HEK293 (cell line): ENCODE measurements at regions not wholly inside any gene's neighbourhood (a gene's known extent, or its start where the extent isn't known, plus 50 kb on each side); places are given as distances from the start of the nearest gene placed in this dataset.

Experiments used
- YY1 ChIP-seq: fragments of 450-650 bp; formaldehyde crosslinking; IDR thresholded peaks from 2 replicates; pipeline ENCODE4 v1.5.1; 2018; ENCODE audit warnings: missing biosample characterization, missing genetic modification characterization
- ZBTB8A ChIP-seq: fragments of 450-650 bp; formaldehyde crosslinking; IDR thresholded peaks from 2 replicates; pipeline ENCODE4 v1.5.1; 2016; ENCODE audit warnings: missing biosample characterization, missing genetic modification characterization
- TF ChIP-seq, protein P1 (sequence below): fragments of 450-650 bp; formaldehyde crosslinking; IDR thresholded peaks from 2 replicates; pipeline ENCODE4 v1.5.1; 2016; ENCODE audit warnings: missing biosample characterization, missing genetic modification characterization
- TF ChIP-seq, protein P2 (sequence below): IDR thresholded peaks from 2 replicates; pipeline ENCODE4 v1.6.1; 2011; ENCODE audit warnings: mild to moderate bottlenecking, low read depth, low read length, borderline replicate concordance
- TF ChIP-seq, protein P3 (sequence below): fragments of 450-650 bp; formaldehyde crosslinking; IDR thresholded peaks from 2 replicates; pipeline ENCODE4 v1.5.1; 2016; ENCODE audit warnings: missing biosample characterization, missing genetic modification characterization

DNA sequence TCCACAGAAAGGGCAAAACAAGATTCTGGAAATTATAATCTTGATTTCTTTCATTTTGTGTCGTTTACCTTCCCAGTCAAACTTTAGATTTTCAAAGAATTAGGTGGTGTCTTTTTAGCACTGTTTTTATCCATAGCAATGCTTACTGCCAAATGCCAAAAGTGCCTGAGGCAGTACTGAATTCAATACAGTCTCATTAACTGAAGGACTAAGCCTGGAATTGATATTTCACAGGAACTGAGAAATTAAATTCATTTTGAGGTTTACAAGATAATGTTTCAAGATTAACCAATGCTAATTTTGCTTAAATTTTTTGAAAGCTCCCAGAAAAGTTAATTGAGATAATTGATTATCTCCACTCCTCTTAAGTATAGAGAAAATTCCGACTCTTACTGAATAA is 68.8 kb upstream of the ARHGAP24 start:
- TF ChIP-seq, protein P1, sequence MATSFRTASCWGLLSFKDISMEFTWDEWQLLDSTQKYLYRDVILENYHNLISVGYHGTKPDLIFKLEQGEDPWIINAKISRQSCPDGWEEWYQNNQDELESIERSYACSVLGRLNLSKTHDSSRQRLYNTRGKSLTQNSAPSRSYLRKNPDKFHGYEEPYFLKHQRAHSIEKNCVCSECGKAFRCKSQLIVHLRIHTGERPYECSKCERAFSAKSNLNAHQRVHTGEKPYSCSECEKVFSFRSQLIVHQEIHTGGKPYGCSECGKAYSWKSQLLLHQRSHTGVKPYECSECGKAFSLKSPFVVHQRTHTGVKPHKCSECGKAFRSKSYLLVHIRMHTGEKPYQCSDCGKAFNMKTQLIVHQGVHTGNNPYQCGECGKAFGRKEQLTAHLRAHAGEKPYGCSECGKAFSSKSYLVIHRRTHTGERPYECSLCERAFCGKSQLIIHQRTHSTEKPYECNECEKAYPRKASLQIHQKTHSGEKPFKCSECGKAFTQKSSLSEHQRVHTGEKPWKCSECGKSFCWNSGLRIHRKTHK (tag by site-specific recombination), result no peak
- TF ChIP-seq, protein P2, sequence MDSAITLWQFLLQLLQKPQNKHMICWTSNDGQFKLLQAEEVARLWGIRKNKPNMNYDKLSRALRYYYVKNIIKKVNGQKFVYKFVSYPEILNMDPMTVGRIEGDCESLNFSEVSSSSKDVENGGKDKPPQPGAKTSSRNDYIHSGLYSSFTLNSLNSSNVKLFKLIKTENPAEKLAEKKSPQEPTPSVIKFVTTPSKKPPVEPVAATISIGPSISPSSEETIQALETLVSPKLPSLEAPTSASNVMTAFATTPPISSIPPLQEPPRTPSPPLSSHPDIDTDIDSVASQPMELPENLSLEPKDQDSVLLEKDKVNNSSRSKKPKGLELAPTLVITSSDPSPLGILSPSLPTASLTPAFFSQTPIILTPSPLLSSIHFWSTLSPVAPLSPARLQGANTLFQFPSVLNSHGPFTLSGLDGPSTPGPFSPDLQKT, result no peak
- TF ChIP-seq, protein P3, sequence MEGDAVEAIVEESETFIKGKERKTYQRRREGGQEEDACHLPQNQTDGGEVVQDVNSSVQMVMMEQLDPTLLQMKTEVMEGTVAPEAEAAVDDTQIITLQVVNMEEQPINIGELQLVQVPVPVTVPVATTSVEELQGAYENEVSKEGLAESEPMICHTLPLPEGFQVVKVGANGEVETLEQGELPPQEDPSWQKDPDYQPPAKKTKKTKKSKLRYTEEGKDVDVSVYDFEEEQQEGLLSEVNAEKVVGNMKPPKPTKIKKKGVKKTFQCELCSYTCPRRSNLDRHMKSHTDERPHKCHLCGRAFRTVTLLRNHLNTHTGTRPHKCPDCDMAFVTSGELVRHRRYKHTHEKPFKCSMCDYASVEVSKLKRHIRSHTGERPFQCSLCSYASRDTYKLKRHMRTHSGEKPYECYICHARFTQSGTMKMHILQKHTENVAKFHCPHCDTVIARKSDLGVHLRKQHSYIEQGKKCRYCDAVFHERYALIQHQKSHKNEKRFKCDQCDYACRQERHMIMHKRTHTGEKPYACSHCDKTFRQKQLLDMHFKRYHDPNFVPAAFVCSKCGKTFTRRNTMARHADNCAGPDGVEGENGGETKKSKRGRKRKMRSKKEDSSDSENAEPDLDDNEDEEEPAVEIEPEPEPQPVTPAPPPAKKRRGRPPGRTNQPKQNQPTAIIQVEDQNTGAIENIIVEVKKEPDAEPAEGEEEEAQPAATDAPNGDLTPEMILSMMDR (tag by site-specific recombination), result no peak
- TF ChIP-seq ZBTB8A (tag by site-specific recombination) (no peak), YY1 (tag by site-specific recombination) (no peak)
